Peyer's patch (tissue), 4 donors: ENCODE measurements at regions not wholly inside any gene's neighbourhood (a gene's known extent, or its start where the extent isn't known, plus 50 kb on each side); places are given as distances from the start of the nearest gene placed in this dataset.

Experiments
- CTCF ChIP-seq, 6 experiments: fragments of 450-650 bp in 4 of 6; fragments of 200-600 bp in 2 of 6; sonication (generic) in 1 of 6; IDR thresholded peaks; one replicate each; pipeline ENCODE4 v1.5.1; 2017 to 2019; ENCODE audit warnings: antibody characterized with exemption in 6 of 6, mild to moderate bottlenecking in 3 of 6, moderate library complexity in 1 of 6
- POLR2A ChIP-seq, 2 donors: fragments of 450-650 bp; IDR thresholded peaks; one replicate each; pipeline ENCODE4 v1.5.1; 2017; ENCODE audit warnings: antibody characterized with exemption in 2 of 2, mild to moderate bottlenecking in 2 of 2, moderate library complexity in 2 of 2

GRCh38 chr15:52857937-52858781 is 68.0 kb upstream of the ONECUT1 start:
- TF ChIP-seq POLR2A (IDR thresholded peaks at IDR 0.05) (no peak), CTCF (IDR thresholded peaks at IDR 0.05) (no peak)
